Activated CD4-positive, alpha-beta T cell treated with anti-CD3 and anti-CD28 coated beads, Interleukin-2, amount 50 U/mL, for 24 hours (primary cell): ENCODE measurements at regions not wholly inside any gene's neighbourhood (a gene's known extent, or its start where the extent isn't known, plus 50 kb on each side); places are given as distances from the start of the nearest gene placed in this dataset.
"Not testable (repeated sequence)": the region's sequence is repeated elsewhere in the genome, so short reads cannot be mapped to it uniquely, and the experiment has no call there.

Source experiments
- DNase-seq, 2 donors: peaks; one replicate each; pipeline ENCODE4 v3.0.0-alpha.2; 2020; ENCODE audit warnings: low read depth in 1 of 2, low spot score in 1 of 2

DNA sequence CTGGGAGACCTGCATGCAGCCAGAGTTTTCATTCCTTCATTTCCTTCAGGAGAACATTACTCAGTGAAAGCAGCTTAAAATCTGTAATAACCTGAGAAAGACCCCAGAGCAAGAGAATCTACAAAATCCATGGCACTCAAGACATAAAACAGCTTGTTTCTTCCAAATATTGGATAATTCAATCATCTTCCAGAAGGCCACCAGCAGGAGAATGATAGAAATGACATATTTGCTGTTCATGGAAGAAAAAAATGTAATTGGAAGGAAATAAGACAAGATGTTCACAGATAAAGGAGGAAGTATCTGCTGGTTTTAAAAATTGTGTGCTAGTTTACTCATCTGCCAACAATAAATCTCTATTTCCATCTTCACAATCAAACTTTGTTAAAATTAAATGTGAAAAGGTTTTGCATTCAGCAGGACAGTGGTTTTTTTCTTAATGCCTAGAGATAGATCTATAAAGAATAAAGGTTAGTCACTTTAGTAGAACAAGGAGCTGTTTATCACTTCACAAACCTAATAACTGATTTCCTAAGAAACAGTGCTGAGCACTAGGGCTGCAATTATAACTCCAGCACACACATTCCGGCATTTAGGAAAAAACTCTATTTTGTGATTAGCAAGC, 530.8 kb downstream of the NSUN3 start:
- DNase-seq: no peak

DNA sequence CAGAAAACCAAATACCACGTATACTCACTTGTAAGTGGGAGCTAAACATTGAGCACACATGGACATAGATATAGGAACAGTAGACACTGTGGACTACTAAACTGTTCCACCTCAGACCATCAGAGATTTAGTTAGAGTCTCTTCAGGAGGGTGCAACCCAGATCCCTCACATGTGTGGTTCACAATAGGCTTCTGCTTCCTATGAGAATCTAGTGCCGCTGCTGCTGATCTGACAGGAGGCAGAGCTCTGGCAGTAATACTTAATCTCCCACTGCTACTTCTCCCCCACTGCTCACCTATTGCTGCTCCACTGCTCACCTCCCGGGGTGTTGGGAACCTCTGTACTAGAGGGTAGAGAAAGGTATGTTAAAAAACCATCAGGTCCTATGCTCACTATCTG, 533.3 kb downstream of the NSUN3 start:
- DNase-seq: no peak

DNA sequence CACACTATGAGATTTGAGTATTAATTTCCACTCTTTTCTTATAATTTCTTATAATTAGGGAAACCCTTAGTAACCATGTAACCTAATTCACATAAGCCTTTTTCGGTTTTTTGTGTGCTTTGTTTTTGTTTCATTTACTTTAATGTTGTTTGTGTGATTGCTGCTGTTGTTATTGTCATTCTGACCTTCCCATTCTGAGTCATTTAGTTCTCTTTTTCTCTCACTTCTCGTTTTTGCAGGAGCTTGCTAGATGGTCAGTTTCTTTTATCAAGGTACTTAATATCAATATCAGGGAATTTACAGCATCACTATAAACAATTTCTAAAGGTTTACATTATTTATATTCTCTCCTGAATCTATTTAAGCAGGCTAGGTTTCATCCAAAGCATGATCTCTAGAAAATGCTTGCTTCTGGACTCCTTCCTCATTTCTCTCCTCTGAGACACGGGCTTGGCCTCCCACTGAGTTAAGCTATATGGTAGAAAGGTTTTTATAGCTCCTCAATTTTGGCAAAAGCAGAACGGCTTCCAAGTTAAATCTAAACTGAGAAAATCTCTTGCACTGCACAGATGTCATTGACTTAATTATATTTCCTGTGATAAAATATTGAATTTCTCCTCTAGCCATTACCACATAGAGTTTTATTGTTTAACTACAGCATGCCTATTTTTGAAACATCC, 534.2 kb downstream of the NSUN3 start:
- DNase-seq: no peak

DNA sequence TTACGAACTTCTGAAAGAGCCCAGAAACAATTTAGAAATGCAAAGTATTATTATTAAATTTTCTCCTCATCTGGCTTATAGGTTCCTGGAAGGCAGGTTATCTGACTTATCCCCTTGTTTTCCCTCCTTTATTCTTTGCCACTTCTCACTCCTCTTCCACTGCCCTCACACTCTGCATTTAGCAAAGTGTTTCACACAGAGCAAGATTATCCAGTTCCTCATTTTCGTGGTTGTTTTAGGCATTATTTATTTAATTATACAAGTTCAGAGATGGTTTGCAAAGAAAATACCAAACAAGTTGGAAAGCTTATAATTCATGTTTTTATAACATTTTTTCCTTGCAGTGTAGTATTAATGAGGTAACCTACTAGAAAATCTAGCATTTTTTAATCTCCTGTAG, 544.9 kb downstream of the NSUN3 start:
- DNase-seq: no peak

DNA sequence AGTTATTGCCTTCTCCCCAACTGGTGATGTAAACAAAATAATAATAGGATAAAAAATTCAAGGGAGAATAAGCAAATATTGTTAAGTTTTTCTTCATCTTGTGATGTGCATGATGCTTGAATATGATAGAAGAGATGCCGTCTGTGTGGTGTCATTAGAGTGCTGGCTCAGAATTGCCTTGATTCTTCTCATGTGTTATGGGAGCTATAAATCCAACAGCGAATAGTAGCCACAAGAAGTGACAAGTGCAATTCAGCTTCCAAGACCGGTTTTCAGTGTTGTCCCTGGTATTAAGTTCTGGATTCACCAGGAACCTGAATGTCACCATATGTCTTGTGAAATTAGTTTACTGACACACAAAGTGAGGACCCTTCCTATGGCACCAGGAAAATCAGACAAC, 547.0 kb downstream of the NSUN3 start:
- DNase-seq: no peak

DNA sequence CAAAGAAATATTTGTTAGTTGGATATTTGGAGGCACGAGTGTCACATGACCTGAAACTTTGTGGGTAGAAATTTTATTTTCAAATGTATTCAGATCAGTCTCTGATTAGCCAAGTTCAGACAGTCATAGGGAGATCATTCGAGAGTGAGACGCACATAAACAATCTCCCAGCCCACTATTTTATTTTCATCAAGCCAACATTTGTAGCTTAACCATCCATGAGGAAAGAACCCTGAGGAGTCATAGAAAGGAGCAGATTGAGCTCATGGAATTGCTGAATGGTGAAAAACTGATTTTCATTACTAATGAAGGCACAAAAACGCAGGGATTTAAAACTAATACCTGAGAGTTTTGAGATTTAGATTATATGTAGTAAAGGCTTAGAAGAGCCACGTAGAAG, 548.7 kb downstream of the NSUN3 start:
- DNase-seq: no peak

DNA sequence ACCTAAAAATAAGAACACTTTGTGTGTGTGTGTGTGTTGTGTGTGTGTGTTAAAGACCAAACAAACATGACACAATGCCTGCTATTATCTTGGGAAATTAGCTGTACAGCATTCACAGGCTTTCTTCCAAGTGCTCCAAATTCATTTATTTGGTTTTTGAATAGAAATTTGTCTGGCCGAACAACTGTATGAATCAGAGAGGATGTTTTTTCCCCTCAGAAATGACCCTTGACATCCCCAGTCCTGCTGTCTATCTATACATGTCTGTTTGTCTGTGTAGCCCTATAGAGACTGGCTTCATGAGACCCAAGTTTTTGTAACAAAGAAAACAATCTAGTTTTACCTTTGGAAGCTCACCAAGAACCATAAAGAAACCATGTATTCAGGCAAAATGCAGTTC, 549.8 kb downstream of the NSUN3 start:
- no peak for DNase-seq

DNA sequence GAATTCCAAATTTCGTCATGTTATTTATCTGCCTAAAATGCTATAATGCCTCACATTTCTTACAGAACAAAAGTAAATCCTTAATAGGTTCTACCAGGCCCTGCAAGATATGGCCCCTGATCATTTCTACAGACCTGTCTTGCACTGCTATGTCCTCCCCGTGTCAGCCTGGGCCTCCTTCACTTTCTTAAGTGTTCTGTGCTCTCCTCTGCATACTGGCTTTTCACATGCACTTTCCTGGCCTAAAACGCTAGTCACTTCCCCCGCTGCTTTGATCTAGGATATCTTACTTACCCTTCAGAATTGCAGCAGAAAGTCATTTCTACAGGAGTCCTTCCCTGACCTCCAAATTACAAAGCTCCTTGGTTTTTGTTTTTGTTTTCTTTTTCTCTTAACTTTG, 551.3 kb downstream of the NSUN3 start:
- no peak for DNase-seq

DNA sequence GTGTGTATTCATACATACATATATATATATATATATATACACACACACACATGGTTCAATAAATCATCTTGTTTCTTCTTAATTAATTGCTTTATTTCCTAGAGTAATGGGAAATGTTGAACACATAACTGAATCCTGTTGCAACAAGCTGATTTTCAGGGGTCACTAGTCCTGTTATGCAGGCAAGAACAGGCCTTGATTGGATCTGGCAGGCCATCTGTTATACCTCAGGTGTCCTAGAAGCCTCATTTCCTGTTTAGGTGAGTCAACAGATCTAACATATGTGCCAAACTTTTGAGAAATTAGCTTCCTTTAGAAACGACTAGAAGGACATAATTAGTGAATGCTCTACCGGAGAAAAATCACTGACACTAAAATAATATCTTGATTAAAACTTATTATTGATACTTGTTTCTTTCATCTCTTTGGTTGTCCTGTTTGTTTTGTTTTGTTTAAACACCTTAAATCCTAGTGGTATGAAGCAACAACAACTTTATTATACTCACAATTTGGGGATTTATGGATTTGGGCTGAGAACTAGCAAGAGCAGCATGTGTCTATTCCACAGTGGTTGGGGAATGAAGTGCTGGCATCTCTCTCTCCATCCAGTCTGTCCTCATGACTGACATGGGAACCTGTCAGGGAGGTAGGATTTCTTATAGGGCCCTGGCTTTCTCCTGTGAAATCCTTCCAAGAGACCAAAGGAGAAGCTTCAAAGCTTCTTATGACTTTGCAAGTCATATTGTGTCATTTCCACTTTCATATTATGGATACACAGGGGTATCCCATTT, 552.6 kb downstream of the NSUN3 start:
- no peak for DNase-seq

DNA sequence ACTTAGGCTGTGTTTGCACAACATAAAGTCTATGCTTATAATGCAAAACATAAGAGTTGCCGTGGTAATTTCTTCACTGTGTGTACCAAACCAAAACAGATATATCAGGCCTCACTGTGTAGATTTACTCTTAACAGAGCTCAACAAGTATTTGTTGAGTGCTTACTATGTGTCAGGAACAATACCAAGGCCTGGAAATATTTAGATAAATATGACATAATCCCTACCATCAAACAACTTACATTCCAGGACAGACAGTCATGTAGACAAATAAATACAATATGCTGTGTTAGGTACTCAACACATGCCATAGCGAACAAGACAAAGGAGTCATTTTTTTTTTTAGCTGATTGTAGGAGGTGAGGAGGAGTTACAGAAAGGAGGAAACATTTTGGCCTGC, 554.0 kb downstream of the NSUN3 start:
- DNase-seq: no peak

DNA sequence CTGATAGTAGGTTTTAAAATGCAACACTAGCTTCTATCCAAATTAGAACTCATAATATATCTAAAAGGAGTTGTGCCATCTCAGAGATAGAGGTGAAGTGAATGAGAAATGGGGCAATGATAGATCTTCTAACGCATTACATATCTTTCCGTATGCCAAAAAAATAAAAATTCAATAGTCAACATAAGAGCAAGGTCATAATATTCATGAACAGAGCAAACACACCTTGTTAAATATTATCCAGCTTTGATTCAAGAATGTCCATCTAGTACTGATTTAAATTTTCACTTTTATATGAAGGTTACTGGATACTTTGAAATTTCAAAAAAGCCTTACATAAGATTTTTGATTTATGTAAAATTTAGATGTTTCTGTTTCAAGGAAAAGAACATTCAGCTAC, 554.5 kb downstream of the NSUN3 start:
- DNase-seq: no peak

DNA sequence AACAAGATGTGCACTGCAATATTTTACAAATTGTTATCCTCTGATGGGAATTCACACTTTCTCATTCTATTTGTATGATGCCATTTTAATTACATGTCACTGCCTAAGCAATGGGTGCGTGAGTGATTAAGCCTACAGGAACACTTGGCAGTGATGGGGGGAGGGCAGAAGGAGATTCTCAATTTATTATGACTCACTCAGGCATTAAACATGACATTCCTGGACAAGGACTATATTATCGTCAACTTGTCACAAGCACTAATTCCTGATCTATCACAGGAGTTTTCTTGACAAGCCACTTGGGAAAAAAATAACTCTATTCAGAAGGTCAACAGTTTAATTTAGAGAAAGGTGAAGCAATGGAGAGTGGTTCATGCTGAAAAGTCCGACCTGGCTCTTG, 556.8 kb downstream of the NSUN3 start:
- DNase-seq: no peak

DNA sequence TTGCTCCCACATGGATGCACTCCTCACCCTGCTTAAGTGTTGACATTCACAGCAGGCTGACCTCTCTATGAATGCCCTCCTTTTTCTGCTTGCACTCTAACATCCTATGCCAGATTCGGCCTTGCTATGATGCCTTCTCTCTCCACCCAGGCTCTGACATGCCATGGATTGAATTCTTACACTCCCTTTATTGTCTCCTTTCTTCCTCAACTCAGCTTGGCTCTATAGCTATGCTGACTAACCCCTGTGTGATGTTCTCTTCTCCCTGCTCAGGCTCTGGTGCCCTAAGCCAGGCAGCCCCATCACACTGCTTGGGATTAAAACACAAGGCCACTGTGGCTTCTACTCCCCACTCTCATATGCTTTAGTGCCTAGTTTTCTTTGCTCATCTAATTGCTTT, 563.7 kb downstream of the NSUN3 start:
- DNase-seq: no peak

DNA sequence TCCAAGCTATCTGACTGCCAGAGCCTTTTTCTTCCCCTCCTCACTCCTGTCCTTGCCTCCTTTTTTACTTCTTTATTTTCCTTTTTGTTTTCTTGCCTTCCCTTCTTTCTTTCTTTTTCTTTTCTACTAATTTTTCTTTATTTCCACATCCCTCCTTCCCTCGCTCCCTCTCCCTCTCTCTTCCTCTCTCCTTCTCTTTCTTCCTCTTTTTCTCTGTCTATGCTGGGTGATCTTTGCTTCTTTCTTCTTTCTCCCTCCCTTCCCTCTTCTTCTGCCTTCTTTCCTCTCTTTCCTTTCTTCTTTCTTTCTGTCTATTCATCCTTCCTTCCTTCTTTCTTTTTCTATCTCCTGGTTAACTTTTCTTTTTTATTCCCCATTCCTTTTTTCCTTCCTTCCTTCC, 564.8 kb downstream of the NSUN3 start:
- no peak for DNase-seq

DNA sequence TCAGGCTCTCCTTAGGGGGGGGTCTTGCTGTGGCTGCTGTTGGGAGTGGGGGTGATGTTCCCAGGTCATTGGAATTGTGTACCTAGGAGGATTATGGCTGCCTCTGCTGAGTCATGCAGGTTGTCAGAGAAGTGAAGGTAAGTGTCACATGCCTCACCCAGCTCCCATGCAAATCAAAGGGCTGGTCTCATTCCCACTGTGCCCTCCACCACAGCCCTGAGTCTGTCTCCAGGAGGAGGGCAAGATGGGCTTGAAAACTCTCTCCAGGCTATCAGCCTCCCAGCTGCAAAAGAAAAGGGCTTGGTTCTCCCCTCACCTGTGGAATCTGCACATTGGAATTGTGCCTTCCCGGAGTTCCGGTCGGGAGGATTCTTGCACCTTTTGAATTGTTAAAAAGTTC, 580.5 kb downstream of the NSUN3 start:
- no peak for DNase-seq

DNA sequence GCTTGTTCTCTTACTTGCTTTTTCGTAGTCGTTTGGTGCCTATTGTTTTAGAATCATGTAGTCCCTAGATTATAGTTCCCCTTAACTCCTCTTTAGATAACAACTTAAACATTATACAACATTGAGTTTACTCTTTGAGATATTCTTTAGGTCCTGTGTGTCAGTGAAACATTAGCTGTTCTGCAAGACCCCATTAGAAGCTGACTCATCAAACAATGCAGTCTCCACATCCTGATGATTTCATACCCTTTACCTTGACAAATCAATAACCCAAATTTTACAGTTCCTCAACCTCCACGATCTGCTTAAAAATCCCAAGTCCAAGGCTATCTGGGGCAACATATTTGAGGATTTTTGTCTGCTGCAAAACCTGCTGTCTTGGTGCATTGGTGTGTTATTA, 582.9 kb downstream of the NSUN3 start:
- no peak for DNase-seq

DNA sequence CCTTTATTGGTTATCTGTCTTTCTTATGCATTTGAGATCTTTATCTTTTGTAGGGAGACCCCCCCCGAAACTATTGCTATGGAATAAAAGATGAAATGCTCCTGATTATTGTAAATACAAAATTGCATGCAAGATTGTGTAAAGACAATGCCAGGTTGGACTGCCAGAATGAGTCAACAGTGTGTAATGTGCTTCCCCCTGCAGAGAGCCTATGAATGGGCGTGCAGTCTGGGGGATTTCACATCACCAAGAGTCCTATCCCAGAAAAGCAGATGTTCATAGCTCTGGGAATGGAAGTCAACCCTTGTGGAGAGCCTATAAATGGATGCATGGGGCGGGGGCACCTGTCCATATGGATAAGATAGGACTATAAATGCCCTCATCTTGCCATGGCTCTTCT, 584.3 kb downstream of the NSUN3 start:
- no peak for DNase-seq

DNA sequence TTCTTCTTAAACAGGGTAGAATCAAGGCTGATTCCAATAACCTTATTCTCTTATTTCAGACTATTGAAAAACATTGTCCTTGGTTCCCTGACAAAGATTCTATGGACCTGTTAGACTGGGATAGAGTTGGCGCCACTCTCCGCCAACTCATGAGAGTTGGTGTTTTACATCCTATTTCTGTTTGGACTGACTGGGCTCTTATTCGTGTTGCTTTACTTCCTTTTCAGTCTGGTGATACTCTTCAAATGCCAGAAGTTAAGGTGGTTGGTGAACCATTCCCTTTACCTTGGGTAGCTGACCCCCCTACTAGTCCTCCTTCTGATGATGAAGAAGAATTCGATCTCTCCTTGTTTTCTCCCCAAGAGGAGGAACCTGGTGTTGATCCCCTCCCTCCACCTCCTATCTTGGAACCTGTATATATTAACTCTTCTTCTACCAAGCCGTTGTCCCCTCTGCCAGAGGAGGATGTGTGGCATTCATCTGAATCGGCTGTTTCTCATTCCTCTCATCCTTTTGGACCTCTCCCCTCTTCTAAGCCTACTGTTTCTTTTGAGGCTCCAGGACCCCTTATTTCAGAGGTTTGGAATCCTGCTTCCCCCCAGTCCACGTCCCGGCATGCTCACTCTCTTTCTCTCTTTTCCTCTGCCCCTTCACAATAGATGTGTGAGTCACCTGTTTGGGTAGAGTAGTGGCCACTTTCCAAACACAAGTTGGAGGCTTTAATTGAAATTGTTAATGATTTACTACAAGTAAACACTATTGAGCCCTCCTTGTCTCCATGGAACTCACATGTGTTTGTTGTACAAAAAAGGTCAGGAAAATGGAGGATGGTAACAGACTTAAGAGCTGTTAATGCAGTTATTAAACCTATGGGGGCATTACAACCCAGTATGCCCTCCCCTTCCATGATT, 585.7 kb downstream of the NSUN3 start:
- not testable (repeated sequence) for DNase-seq

DNA sequence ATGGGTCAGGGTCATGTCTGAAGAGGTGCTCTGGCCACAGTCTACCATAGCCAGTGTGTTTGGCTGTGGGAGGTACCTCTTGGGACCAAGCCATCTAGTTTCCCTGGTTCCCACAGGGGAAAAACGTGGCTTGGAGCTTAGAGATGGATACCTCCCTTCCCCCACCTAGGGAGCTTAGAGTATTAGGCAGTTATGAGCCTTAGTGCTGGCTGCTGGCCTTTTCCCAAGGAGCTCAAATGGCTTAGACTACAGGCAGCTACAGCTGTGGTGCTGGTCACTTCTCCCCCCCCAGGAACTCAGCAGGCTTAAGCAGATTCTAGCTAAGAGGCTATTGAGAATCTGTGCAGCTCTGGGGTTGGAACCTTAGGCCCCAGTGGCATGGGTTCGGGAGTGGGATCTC, 591.2 kb downstream of the NSUN3 start:
- no peak for DNase-seq

DNA sequence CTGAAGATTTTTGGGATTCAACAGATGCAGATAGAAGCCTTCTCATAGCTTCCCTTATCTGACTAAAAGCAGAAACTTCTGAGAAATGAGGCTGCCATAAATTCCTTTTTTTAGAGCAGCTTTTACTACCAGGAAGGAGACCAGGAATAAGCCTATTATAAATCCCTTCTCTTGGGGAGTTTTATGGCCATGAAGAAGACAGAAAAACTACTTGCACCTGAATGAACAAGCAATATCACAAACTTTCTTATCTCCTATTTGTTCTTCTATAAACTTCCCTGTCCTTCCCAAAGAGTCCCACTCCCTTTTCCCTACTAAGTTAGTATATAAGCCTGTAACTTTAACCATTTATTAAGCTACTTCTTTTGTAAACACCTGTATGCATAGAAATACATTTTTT, 603.1 kb downstream of the NSUN3 start:
- DNase-seq: no peak

DNA sequence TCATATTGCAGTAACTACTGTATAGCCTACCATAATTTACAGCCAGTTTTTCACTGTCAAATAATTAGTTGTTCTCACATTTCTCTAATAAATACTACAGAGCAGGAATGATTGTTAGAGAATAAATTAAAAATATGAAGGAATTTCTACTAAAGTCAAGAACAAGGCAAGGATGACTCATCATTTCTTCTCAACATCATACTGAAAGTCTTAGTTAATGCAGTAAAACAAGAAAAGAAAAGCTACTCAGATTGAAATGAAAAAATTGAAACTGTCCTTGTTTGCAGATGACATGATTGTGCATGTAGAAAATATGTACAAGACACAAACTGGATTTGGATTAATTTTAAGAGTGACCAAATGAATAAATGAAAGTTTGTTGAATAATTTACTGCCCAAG, 608.2 kb downstream of the NSUN3 start:
- no peak for DNase-seq

DNA sequence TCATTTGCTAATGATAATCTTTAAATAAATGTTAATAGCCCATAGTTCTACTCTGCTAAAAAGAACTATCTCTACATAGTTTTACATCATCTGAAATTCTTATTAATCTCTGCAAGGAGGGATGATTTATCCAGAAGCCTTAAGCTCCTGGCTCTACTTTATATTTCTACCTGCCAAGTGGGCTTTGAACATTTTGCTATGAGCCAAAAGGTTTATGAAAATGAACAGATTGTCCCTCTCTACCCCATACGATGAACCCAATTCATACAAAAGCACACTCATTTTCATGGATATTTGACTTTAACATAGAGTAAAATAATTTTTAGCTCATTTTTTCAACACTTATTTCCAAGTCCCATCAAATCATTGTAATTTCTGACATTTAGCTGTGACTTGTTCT, 611.0 kb downstream of the NSUN3 start:
- no peak for DNase-seq
